Keratinocyte (primary cell): ENCODE measurements at regions not wholly inside any gene's neighbourhood (a gene's known extent, or its start where the extent isn't known, plus 50 kb on each side); places are given as distances from the start of the nearest gene placed in this dataset.

Source experiments
- DNase-seq: peaks from one replicate; pipeline ENCODE4 v3.0.0-alpha.2; 2011; ENCODE audit warnings: low read depth, missing footprints, low spot score
- FAIRE-seq: peaks from 2 replicates; lab custom pipeline; 2011; peaks lifted over from hg19 to GRCh38; lab: Jason Lieb, UNC
- H2AFZ ChIP-seq: 2 replicates; pipeline ENCODE4 v1.6.0; 2012; ENCODE audit warnings: low read length, control low read depth, inconsistent platforms; ENCODE audit not compliant: control insufficient read depth
- H3K27ac ChIP-seq: 2 replicates; pipeline ENCODE4 v1.5.1; 2011; ENCODE audit warnings: low read length; ENCODE audit not compliant: control insufficient read depth, insufficient read depth
- H3K27me3 ChIP-seq: 3 replicates; pipeline ENCODE4 v1.6.0; 2011; ENCODE audit warnings: low read length; ENCODE audit not compliant: control insufficient read depth, insufficient read depth; ENCODE audit errors: extremely low read depth
- H3K36me3 ChIP-seq, 2 experiments: 2 replicates in 1 of 2; 3 replicates in 1 of 2; pipeline ENCODE4 v1.5.1; 2011; ENCODE audit warnings: low read length in 2 of 2, mild to moderate bottlenecking in 1 of 2; ENCODE audit not compliant: control insufficient read depth in 2 of 2, insufficient read depth in 2 of 2; ENCODE audit errors: extremely low read depth in 1 of 2
- H3K4me1 ChIP-seq: 3 replicates; pipeline ENCODE4 v1.5.1; 2011; ENCODE audit warnings: low read length; ENCODE audit not compliant: control insufficient read depth, insufficient read depth; ENCODE audit errors: extremely low read depth
- H3K4me2 ChIP-seq: 3 replicates; pipeline ENCODE4 v1.6.0; 2011; ENCODE audit warnings: low read depth, low read length; ENCODE audit not compliant: control insufficient read depth, insufficient read depth; ENCODE audit errors: extremely low read depth
- H3K4me3 ChIP-seq, 3 experiments: fragments of 200-600 bp in 1 of 3; sonication (generic) in 1 of 3; 2 replicates in 2 of 3; 3 replicates in 1 of 3; pipeline ENCODE4 v1.5.1; 2011 to 2016; ENCODE audit warnings: low read length in 3 of 3, mild to moderate bottlenecking in 3 of 3, control low read depth in 2 of 3, inconsistent platforms in 1 of 3, low read depth in 1 of 3, mixed read lengths in 1 of 3, mixed run types in 1 of 3, moderate library complexity in 1 of 3; ENCODE audit not compliant: control insufficient read depth in 2 of 3, insufficient read depth in 2 of 3; ENCODE audit errors: extremely low read depth in 1 of 3
- H3K79me2 ChIP-seq: 2 replicates; pipeline ENCODE4 v1.6.0; 2012; ENCODE audit warnings: low read length; ENCODE audit not compliant: control insufficient read depth, insufficient read depth
- H3K9ac ChIP-seq: 3 replicates; pipeline ENCODE4 v1.6.0; 2011; ENCODE audit warnings: low read length; ENCODE audit not compliant: control insufficient read depth, insufficient read depth; ENCODE audit errors: extremely low read depth
- H3K9me1 ChIP-seq: 3 replicates; pipeline ENCODE4 v1.6.0; 2011; ENCODE audit warnings: low read length; ENCODE audit not compliant: control insufficient read depth, insufficient read depth; ENCODE audit errors: extremely low read depth
- H3K9me3 ChIP-seq: 2 replicates; pipeline ENCODE4 v1.5.1; 2012; ENCODE audit warnings: low read depth, low read length; ENCODE audit not compliant: control insufficient read depth
- H4K20me1 ChIP-seq: 3 replicates; pipeline ENCODE4 v1.6.0; 2011; ENCODE audit warnings: low read length; ENCODE audit not compliant: control insufficient read depth, insufficient read depth; ENCODE audit errors: extremely low read depth
- EZH2 ChIP-seq: IDR thresholded peaks from one replicate; pipeline ENCODE4 v1.6.1; 2012; ENCODE audit warnings: inconsistent platforms, mild to moderate bottlenecking, low read length, moderate library complexity
- dilution Hi-C: fragments of 300-500 bp; cut with MboI; formaldehyde crosslinking; loops from one replicate; pipeline ENCODE4 v1.7.0; 2020; ENCODE audit warnings: low sequenced_read_pairs; ENCODE audit not compliant: extremely low pct_ligation_motif_present
- TF ChIP-seq, protein P1 (sequence below), 3 experiments: IDR thresholded peaks in 1 of 3; conservative IDR thresholded peaks in 1 of 3; optimal IDR thresholded peaks in 1 of 3; 2 replicates in 2 of 3; 3 replicates in 1 of 3; pipeline versions ENCODE3 to v1.5.1; 2011; ENCODE audit warnings: low read length in 3 of 3, mild to moderate bottlenecking in 3 of 3, moderate library complexity in 2 of 3, control low read depth in 1 of 3, inconsistent platforms in 1 of 3; ENCODE audit not compliant: insufficient read depth in 2 of 3; ENCODE audit errors: extremely low read depth in 1 of 3

DNA sequence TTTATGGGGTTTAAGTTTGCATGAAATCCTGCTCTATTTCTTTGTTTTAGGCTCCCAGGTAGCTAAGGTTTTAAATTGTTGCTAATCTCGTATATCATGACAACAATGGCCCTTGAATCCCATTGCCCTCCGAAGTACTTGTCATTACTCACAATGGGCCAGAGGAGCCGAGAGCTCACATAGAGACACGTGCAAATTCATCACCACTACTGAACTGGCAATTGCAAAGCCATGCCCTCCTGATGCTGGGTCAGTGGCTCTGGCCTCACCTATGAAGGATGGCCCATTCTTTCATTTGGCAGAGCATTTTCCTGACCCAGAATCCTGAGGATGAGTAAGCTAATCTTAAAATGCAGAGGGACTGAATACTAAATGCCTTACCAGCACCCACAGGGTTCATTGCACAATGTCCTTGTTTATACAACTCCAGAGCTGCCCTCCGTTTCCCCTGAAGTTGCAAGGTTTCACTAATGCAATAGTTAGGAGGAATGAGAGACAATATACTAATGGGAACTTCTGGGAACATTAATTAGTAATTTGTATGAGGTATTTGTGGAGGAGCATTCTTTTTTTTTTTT lies 71.6 kb upstream of the GAREM1 start:
- Histone ChIP-seq H3K9me1 (no peaks in the 10 kb centered on the region), H4K20me1 (no peaks in the 10 kb centered on the region), H3K27me3 (no peaks in the 10 kb centered on the region), H3K4me1 (no peaks in the 10 kb centered on the region), H3K9me3 (no peaks in the 10 kb centered on the region), H3K4me3 (no peak overlapping the region), H3K9ac (no peak overlapping the region), H3K79me2 (no peaks in the 10 kb centered on the region), H3K4me2 (no peak overlapping the region), H2AFZ (no peak overlapping the region), H3K27ac (no peak overlapping the region), H3K36me3 (no peaks in the 10 kb centered on the region)
- dilution Hi-C loops: no loop called here
- no peak for DNase-seq
- no peak for FAIRE-seq
- TF ChIP-seq, protein P1, sequence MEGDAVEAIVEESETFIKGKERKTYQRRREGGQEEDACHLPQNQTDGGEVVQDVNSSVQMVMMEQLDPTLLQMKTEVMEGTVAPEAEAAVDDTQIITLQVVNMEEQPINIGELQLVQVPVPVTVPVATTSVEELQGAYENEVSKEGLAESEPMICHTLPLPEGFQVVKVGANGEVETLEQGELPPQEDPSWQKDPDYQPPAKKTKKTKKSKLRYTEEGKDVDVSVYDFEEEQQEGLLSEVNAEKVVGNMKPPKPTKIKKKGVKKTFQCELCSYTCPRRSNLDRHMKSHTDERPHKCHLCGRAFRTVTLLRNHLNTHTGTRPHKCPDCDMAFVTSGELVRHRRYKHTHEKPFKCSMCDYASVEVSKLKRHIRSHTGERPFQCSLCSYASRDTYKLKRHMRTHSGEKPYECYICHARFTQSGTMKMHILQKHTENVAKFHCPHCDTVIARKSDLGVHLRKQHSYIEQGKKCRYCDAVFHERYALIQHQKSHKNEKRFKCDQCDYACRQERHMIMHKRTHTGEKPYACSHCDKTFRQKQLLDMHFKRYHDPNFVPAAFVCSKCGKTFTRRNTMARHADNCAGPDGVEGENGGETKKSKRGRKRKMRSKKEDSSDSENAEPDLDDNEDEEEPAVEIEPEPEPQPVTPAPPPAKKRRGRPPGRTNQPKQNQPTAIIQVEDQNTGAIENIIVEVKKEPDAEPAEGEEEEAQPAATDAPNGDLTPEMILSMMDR (optimal IDR thresholded peaks at IDR 0.05 in 1 of 3, IDR thresholded peaks at IDR 0.05 in 1 of 3, conservative IDR thresholded peaks at IDR 0.05 in 1 of 3; ENCODE audit: extremely low read depth in 1 of 3, insufficient read depth in 2 of 3, low read length in 3 of 3): no peak
- TF ChIP-seq EZH2: no peak

DNA sequence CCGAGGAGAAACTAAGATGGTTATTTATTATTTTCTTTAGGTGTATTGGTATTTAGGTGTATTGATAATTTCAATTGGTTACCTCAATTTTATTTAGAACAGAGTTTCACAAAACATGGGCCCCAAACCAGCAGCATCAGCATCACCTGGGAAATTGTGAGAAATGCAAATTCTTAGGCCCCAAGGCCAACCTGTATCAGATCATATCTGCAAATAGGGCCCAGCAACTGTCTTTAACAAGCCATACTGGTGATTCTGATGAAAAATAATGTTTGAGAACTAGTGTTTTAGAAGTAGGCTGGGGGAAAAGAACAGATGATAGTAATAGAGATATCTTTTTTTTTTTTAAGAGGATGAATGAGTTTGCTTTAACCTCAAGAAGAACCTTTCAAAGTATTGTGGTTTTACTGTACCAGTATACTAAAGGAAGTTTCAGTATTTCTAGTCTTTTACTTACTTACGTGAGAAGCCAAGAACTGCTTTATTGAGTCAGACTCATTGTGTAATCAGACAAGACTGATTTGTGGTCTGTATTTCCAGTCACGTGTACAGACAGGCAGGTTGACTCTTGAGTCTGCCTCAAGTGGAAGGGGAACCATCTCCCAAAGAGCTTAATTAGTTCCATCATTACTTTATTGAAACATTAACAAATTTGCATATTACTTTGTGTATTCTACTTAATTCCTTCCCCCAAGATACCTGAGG lies 60.4 kb upstream of the GAREM1 start:
- H3K79me2 ChIP-seq: no peaks in the 10 kb centered on the region
- H2AFZ ChIP-seq: no peak overlapping the region
- no peak for TF ChIP-seq EZH2
- TF ChIP-seq, protein P1 (optimal IDR thresholded peaks at IDR 0.05 in 1 of 3, IDR thresholded peaks at IDR 0.05 in 1 of 3, conservative IDR thresholded peaks at IDR 0.05 in 1 of 3; ENCODE audit: extremely low read depth in 1 of 3, insufficient read depth in 2 of 3, low read length in 3 of 3): no peak
- FAIRE-seq: peak; percentile 96
- peaks cover 24% of the 10 kb centered on the region for H3K4me1 ChIP-seq
- H3K4me2 ChIP-seq: peak overlapping the region; percentile 29
- H3K36me3 ChIP-seq: no peaks in the 10 kb centered on the region
- no peaks in the 10 kb centered on the region for H3K9me1 ChIP-seq
- no peaks in the 10 kb centered on the region for H3K9me3 ChIP-seq
- dilution Hi-C loops: no loop called here
- H4K20me1 ChIP-seq: no peaks in the 10 kb centered on the region
- no peak overlapping the region for H3K4me3 ChIP-seq
- H3K9ac ChIP-seq: no peak overlapping the region
- H3K27me3 ChIP-seq: no peaks in the 10 kb centered on the region
- peak; percentile 59 for DNase-seq
- peak overlapping the region; percentile 65 for H3K27ac ChIP-seq
